A172 (cell line): ENCODE measurements at regions not wholly inside any gene's neighbourhood (a gene's known extent, or its start where the extent isn't known, plus 50 kb on each side); places are given as distances from the start of the nearest gene placed in this dataset.
A peak's percentile ranks its signal among the peaks of the same experiment; 100 is the strongest.

Experiments used
- DNase-seq: peaks from one replicate; pipeline ENCODE4 v3.0.0-alpha.2; 2015; ENCODE audit warnings: low spot score

DNA sequence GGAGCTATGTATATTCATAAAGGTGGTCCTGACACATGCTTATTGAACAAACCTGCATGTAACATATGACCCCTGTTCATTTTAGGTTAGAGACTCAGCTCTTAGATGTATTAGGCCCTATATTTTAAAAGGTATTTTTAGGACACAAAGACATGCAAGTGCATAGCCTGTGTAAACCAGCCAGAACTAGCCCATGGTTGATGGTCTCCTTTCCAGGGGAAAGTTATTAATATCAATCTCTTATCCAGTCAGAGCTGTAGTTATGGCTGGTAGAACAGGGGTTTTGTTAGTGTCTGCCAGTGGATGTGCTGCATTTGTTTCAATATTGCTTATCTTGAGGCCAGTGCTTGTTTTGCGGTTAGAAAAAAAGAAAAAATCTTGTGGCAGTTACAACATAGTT is 488.6 kb downstream of the KCTD8 start:
- no peak for DNase-seq

DNA sequence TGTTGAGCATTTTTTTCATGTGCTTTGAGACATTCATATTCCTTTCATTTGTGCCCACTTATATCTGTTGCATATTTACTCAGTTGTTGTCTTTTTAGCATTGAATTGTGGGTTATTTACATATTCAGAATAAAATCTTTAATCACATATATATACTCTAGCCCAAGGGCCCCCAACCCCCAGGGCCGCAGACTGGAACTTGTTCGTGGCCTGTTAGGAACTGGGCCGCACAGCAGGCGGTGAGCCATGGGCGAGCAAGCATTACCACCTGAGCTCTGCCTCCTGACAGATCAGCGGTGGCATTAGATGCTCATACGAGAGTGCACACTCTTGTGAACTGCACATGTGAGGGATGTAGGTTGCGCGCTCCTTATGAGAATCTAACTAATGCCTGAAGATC is 480.6 kb downstream of the KCTD8 start:
- DNase-seq = no peak

DNA sequence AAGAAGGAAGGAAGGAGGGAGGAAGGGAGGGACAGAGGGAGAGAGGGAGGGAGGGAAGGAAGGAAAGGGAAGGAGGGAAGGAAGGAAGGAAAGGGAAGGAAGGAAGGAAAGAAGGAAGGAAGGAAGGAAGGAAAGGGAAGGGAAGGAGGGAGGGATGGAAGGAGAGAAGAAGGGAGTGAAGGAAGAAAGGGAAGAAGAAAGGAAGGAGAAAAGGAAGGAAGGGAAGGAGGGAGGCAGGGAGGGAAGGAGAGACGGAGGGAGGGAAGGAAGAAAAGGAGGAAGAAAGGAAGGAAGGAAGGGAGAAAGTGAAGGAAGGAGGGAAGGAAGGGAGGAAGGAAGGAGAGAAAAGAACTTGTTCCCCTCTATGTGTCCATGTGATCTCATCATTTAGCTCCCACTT is 465.0 kb downstream of the KCTD8 start:
- DNase-seq = no peak

DNA sequence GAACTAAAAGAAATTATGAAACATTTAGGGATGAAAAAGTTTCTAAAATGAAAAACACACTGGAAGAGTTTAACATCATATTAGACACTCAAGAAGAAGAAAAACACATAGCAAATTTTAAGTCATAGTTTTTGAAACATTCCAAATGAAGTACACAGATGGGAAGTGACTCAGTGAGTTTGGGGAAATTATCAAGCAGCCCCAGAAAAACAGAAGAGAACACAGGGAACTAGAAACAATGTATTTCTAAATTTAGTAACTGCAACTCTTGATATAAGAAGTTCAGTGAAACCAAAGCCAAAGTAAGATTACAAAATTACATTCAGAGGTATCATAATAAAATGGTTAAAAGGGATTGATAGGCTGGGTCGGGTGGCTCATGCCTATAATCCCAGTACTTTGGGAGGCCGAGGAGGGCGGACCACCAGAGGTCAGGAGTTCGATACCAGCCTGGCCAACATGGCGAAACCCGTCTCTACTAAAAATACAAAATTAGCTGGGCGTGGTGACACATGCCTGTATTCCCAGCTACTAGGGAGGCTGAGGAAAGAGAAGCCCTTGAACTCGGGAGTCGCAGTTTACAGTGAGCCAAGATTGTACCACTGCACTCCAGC is 461.2 kb downstream of the KCTD8 start:
- no peak for DNase-seq

DNA sequence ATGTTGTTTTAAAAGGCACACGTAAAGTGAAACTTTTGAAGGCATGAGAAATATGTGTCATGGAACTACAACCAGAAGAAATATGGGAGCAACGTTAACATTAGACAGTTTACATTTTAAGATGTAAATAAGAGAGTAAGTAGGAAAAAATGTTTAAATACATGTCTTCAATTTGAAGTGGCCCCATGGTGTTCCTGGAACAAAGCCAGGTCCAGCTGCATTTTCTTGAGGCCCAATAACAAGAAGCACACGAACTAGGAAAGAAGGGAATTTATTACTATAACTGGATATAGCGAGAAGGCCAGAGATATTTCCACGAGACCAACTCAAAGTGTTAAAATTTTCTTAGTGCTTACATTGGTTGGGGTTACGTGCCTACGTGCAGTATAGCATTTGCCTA is 458.1 kb downstream of the KCTD8 start:
- no peak for DNase-seq

DNA sequence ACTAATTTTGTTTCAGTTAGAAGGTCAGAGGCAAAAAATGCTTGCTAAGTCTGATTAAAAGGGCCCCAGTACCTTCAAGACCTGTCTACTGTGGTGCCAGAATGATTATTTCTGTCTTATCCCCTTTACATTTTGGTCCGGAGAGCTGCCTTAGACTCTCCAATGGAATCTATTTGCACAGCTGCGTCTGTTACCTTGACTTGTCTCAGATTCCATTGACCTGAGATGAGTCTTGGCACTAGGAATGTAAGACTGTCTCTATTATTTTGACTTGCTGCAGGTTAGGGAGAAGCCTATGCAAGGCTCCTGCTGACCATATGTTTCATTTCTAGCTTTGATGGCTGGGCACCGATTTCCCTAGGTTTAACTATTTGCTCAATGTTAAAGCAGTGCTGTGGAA is 457.6 kb downstream of the KCTD8 start:
- DNase-seq = no peak

DNA sequence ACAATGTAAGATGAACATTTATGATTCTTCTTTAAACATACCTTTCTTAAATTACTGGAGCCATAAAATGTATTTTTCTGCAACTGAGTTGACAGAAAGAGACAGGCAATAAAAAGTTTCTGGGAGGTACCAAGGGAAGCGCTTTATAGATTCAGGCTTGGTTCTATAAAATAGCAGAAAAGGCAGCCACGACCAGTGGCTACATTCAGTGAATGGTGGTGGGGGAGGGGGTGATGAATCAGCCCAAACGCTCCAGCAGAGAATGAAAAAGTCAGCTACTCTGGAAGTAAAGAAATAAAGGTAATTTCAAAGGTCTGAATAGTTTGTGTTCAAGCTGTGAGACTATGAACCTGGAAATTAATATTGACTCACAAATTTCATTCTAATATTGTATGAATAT is 456.1 kb downstream of the KCTD8 start:
- DNase-seq = peak; percentile 2

DNA sequence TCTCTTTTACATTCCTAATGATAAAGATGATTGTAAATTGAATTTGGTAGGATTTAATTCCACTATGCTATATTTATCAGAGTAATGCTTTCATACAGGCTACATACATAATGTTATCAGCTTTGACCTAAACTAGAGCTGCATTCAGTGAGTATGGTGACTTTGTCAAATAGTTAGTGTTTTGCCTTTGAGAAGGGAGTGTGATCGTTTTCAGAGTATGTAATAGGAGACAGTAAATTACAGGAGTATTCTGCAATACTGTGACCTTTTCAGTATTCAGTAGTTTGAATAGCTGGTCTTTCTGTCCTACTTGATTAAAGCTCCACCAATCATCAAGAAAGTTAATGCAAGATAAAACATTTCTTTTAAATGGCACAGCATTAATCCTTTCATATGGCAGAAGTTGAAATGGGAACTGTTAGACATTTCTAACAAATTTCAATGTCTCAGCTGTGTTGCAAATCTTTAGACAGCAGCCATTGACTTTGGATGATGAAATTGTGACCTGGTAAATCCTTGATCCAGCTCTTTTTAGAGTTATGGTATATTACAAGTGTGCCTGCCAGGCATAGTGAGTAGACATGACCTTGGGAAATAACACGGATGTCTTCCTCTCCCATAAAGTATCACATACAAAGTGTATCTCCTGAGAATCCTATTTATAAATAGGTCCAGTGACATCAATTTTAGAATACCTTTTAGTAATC is 455.3 kb downstream of the KCTD8 start:
- no peak for DNase-seq

DNA sequence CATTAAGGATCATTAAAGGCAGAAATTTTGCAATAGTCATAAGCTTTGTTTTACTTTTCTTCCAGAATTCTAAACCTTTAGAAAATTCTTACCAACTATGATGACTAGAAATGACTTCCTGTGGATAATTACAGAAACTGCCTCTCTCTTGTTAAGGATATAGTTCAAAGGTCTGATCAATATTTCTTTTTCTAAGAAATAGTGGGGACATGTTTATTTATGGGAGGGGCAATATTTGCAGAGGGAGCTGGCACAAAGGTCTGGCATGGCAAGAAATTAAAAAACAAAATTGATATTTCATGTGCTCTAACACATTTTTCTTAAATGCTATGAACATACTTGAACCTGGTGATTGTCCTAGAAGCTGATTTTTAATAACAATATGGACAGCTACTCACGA is 448.9 kb downstream of the KCTD8 start:
- no peak for DNase-seq

DNA sequence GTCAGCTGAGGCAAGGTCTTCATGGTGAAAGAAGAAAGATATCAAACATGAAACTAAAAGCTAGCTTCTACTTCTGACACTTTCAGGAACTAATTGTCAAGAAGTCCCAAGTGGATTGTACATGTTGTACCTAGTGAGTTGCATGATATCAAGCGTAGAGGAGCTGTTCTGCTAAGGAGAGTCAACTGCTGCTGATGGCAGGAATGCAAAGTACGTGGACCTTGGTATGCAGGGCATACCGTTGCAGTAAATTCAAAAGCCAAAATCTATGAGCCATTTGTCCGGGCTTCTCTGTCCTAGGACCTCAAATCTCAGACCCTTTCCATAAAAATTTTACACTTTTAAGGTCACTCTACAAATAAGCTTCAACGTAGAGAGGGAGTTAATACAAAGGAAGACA is 446.2 kb downstream of the KCTD8 start:
- no peak for DNase-seq

DNA sequence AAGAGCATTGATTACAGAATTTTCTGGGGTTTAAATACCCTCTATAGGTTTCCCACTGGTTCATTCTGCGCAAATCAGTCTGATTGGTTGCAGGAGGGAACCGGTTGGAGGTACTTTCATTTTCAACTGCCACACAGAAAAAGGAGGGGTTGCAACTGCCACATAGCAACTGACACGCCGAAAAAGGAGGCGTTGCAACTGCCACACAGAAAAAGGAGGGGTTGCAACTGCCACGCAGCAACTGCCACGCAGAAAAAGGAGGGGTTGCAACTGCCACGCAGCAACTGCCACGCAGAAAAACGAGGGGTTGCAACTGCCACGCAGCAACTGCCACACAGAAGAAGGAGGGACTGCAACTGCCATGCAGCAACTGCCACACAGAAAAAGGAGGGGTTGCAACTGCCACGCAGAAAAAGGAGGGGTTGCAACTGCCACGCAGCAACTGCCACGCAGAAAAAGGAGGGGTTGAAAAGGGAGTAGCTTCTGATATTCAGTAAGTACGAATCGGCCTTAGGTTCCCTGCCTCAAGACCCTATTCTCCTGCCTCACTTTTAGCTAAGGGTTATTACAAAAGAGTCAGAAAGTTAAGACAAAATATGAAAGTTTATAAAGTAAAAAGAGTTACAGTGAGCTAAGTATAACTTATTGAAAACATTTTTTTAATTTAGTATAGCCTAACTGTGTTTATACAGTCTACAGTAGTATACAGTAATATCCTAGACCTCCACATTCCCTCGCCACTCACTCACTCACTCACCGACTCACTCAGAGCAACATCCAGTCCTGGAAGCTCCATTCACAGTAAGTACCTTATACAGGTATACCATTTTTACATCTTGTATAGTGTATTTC is 431.8 kb downstream of the KCTD8 start:
- peak; percentile 71 for DNase-seq

DNA sequence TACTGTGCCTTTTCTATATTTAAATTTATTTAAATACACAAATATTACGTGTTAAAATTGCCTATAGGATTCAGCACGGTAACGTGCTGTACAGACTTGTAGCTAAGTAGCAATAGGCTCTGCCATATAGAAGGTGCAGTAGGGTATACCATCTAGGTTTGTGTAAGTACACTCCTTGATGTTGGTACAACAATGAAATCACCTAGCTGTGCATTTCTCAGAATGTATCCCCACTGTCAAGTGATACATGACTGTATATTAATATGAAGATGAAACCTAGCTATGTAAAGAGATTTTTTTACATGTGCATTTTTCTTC is 431.2 kb downstream of the KCTD8 start:
- DNase-seq = no peak

DNA sequence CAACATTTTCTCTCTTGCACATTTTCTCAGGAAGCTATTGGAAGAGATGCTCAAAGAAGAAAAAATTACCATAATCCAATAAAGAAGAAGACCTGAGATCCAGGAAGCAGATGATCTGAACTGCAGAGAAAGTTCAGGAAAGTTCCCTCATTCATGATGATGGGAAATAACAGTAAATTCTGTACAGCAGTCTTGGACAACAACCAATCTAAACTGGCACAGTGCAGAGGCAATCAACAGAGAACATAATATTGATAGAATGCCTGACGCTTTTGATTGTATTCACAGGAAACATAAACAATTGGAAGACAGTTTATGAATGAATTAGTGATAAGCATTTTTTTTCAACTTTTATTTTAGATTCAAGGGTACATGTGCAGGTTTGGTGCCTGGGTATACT is 428.9 kb downstream of the KCTD8 start:
- DNase-seq = no peak

DNA sequence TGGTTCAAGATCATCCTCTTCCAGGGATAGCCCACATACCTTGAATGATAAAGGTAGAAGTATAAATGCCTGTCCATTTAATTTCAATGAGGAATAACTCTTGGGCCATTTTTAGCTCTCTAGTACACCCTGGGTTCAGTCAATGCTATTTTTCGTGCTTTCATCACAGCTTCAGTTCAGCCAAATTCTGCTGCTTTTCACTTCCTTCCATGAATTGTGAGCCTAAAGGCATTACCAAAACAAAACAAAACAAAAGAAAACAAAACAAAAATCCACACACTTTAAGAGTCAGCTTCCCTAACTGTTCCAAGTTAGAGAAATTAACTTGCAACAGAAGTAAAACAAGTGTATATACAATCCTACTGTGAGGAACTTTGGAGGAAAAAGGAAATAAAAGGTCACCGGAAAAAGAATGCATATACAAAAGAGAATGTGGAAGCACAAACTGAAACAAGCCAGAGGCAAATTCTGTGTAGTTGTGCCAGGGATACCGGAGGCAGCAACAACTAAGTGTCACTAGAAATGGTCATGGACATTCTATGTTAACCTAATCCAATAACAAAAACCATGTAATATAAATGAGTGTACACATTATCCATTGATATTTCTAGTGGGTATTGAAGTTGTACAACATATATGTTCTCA is 423.1 kb downstream of the KCTD8 start:
- no peak for DNase-seq

DNA sequence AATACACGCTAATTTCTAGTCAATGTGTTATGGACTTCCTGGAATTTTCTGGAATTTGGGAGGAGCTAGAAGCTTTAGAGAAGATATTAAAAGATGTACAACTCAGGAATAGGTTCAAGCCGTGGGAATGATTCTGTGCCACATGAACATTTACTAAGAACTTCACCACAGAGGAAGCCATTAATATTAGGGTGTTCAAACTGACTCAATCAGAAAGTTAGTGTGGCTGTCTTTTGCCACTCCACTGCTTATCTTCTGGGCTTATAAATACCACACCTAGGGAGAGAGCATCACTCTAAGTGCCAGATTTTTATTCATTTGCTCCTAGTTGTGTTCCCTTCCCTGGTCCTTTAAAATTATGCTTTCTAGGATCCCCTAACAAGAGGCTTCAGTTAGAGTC is 409.8 kb downstream of the KCTD8 start:
- no peak for DNase-seq

DNA sequence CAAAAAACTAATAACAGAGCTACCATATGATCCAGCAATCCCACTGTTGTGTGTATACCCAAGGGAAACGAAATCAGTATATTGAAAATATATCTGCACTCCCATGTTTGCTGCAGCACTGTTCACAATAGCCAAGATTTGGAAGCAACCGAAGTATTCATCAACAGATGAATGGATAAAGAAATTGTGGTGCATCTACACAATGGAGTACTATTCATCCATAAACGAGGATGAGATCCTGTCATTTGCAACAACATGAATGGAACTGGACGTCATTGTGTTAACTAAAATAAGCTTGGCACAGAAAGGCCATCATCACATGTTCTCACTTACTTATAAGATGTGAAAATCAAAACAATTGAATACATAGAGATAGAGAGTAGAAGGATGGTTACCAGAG is 402.1 kb downstream of the KCTD8 start:
- no peak for DNase-seq

DNA sequence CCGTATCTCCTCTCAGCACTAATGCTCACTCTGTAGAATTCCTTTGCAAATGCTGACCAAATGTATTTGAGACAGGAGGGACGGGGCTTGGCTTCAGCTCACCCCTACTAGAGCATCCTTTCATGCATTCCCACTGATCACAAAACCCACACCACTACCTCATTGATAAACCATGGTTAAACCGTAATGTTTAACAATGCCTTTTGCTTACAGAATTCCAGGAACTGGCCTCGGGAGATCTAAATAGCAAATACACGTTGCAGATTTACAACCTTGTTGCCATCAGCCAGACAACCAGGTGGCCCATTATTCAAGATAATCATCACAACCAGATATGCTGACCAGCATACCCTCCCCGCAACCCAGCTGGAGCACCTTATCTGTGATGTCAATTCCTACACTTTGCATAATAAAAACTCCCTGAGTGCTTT is 391.9 kb downstream of the KCTD8 start:
- peak; percentile 7 for DNase-seq

DNA sequence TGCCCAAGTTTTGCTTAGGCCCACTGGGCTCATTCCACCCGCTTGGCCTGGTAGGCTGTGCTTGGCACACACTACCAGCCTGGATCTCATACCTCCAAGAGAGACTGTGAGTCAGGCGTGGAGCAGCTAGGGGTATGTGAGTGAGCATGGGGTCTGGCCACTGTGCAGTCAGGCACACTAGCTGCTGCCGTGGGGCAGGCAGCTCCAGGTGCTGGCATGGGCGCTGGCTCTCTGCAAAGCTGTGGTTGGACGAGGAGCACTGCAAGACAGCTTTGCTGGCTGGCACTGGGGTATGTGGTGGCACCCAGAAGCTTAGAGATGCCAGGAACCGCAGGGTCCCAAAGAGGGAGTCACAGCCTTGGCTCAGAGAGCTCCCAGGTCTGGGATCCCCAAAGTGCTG is 377.8 kb downstream of the KCTD8 start:
- DNase-seq = no peak

DNA sequence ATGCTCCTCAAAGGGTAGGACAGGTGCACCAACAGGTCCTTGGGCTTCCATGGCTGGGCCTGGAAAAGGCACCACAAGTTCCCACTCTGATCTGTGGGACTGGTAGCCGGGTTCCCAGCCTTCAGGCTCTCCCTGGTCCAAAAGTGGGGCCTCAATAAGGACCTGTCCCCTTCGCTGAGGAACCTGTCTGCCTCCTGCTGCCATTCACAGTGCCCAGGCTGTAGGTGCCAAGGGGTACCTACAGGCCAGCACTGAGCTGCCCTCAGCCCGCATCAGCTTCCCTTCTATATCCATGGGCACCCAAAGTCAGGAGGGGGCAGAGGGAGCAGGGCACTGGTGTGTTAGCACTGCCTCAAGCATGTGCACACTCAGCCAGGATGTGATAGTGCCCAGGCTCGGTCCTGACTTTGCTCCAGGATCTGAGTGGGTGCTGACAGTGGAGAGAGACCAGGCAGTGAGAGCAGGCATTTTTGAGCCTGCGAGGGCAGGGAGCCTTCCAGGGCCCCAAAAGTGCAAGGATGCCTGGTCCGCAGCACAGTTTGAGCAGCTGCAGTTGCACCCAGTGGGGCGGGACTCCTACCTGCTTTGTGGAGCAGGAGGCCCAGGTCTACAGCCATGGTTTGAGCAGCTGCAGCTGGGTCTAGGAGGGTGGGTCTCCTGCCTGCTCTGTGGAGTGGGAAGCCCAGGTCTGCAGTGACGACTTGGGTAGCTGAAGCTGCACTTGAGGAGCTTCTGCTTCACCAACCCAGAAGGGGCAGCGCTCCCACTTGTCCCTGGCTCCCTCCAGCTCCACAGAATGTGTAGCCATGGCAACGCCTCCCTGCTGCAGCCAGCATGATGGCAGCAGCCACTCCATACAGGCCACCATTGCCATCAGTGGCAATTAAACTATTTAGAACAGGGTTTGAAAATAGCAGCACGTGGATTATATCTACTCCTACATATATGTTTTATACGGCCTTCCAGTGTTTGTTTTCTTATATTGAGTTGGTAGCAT is 376.4 kb downstream of the KCTD8 start:
- DNase-seq = no peak

DNA sequence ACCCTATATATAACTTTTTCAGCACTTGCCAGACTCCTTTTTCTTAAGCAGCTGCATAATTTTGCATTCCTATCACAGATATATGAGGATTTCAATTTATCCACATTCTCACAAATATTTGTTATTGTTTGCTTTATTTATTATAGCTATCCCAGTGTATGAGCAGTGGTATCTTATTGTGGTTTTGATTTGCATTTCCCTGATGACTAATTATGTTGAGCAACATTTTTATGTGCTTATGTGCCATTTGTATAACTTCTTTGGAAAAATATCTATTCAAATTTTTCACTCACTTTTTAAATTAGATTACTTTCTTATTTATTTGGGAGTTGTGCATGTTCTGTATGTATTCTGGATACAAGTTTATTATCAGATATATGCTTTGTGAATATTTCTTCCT is 361.9 kb downstream of the KCTD8 start:
- no peak for DNase-seq

DNA sequence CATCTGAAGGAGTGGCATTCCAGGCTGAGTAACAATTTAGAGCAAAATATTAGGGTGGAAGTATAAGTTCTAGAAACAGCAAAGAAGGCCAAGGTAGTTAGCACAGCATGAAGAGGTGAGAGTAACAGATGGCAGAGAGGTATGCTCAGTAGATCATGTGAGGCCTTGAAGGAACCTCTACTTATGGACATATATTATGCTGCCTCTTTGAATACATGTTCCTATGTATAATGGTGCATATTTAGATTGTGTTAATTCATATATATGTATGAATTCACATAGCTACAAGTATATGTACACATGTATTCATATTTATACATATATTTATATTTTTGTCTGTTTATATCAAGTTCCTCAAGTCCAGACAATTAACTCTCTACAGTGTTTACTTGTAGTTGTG is 355.2 kb downstream of the KCTD8 start:
- DNase-seq = no peak
